ENCODE measurements at regions not wholly inside any gene's neighbourhood (a gene's known extent, or its start where the extent isn't known, plus 50 kb on each side); places are given as distances from the start of the nearest gene placed in this dataset.

DNA sequence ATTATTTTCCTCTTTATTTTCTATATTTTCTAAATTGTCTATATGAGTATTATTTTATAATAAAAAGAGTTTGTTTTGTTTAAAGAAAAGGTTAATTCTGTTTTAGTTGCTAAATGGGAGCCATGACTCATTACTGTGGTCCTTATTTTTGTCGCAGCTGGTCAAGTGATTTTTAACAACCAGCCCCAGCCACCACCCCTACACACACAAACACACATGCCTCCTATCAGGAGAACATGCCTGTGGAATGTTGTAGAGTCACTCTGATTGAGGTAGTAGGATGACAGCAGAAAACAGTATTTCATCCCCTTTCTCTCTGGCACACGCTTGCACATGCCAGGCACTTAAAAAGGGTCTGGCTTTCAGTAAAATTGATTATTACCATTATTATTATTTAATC is 68.6 kb upstream of the GDF10 start:
- no peak for DNase-seq (ENCODE audit: low read depth)

DNA sequence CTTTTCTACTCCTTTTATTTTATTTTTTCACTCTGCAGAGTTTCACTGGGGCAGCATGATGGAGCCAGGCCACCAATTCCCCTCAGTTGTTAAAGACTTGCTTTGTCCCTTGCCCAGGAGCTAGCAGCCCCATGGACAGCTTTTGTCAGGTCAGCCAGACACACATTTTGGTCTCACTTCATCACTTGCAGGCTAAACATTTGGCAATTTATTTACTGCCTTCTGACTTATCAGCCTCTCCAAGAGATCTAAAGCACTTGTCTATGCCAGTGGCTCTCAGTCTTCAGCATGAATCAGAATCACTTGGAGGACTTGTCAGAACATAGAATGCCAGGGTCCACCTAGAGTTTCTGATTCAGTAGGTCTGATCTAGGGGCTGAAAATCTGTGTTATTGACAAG is 66.4 kb upstream of the GDF10 start:
- no peak for DNase-seq (ENCODE audit: low read depth)

DNA sequence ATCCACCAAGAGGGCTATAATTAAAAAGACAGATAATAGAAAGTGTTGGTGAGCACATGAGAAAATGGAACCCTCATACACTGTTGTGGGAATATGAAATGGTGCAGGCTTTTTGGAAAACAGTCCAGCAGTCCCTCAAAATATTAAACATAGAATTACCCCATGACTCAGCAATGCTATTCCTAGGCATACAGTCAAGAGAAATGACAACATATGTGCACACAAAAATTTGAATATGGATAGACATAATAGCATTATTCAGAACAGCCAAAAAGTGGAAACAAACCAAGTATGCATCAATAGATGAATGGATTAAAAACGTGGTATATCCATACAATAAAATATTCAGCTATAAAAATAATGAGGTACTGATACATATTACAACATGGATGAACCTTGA is 64.5 kb upstream of the GDF10 start:
- no peak for DNase-seq (ENCODE audit: low read depth)

DNA sequence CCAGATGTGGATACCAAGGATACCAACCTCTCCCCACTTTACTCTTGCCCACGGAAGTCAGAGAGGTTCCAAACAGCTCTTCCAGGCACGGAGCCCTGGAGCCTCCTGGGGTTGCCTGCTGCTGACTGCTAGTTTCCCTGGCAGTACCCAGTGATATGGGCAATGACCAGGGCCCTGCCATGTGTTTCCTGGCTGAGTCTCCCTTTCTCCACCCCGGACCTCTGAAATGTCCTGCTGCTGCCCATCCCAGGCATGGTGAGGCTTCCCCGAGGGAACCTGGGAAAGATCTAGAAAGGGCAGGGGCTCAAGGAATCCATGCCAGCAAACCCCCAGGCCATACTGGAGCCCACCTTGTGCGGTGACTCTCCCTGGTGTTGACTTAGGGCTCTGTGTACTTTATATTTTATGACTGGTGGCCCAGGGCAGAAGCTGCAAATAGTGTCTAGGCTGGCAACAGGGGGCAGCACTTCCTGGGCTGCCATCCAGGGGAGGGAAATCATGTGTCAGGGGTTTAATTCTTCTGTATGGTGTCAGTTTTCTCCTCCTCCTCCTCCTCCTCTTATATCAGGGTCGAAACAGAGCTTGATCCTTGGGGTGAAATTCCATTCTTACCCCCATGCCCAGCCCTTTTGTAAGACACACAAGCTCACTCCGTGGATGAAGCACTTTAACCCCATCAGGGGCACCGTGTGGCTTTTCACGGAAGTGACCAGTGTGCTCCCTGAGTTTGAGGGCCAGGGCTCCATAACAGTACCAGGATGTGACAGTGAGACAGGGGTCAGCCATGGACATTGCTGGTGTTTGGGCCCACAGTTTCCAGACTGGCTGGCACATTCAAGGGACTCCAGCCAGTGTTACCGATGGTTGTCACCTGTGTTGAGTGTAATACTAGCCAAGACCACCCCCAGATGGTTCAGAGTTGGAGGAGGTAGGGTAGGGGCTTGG is 62.4 kb upstream of the GDF10 start:
- no peak for DNase-seq (ENCODE audit: low read depth)

DNA sequence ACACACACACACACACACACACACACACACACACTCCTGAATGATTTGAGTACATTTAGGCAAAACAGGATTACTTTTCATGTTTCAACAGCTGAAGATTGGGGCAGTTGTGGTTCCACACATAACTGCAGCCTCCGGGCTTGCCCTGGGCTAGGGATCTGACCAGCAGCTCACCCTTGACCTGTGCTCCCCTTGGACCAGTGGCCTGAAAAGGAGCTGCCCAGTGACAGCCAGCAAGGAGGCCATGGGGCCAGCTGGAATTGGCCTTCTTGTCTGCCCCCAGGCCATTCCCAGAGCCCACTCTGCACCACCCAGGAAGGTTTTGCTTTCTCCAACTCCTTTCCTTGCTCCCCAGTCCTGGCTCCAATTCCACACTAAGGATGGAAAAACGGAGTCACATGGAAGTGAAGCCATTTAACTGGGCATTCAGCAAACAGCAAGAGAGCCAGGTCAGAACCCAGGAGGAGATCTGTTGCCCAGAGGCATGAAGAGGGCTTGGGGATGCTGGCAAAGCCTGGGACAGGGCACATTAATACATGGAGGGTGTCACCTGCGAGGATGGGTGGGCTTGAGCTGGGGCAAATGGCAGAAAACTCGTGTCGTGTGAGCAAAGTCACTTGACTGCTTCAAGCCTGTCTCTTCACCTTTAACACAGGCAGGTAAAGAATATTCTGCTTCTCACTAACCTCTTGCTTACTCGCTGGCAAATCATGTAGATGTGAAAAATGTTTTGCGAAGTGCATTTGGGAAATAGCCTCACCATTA is 61.5 kb upstream of the GDF10 start:
- no peak for DNase-seq (ENCODE audit: low read depth)

DNA sequence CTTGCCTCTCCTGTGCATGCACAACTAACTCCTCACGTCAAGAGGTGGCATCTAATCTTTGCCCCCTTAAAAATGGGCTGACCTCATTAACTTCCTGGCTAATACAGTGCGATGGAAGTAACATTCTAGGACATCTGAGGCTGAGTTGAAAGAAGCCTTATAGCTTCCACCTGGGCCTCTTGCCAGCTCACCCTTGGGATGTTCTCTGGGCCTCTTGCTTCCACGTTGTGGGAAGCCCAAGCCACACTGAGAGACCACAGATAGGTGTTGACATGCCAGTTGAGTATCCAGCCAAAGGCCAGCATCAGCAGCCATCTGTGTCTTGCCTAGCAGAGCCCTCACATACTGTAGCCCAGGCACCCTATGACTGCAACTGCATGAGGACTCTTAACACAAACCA is 60.8 kb upstream of the GDF10 start:
- DNase-seq (ENCODE audit: low read depth) = no peak

DNA sequence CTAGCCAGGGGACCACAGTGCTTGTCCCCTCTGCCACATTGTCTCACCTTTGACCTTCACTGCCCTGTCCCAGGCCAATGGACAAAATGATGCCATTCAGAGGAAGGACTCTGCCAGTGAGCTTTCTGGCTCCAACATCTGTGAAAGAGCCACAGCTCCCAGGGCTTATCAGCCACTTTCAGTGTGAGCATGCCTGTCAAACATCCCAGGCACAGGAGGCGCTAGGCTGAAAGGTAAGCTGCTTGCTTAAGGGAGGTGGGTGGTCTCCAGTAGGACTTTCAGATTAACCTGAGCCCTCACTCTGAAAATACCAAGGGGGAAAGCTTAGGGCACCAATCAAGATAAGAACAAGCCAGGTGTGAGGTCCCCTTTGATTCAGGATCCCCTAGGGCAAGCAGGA is 59.8 kb upstream of the GDF10 start:
- no peak for DNase-seq (ENCODE audit: low read depth)

DNA sequence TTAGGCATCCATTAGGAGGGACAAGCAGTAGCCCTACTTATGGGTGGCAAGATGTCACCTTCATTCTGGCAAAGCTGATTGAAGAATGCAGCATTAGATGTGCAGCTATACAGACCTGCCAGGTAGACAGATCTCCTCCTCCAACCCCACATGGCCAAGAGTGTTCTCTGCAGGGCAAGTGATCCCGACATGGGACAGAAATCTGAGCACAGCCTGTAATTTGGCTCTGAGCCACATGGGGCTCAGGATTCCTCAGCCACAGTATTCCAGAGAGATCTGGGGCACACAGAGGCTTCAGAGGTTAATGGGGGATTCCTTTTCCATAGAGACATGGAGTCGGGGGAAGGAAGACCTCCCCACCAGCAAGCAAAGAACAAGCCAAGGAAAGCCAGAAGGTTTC is 58.7 kb upstream of the GDF10 start:
- no peak for DNase-seq (ENCODE audit: low read depth)

DNA sequence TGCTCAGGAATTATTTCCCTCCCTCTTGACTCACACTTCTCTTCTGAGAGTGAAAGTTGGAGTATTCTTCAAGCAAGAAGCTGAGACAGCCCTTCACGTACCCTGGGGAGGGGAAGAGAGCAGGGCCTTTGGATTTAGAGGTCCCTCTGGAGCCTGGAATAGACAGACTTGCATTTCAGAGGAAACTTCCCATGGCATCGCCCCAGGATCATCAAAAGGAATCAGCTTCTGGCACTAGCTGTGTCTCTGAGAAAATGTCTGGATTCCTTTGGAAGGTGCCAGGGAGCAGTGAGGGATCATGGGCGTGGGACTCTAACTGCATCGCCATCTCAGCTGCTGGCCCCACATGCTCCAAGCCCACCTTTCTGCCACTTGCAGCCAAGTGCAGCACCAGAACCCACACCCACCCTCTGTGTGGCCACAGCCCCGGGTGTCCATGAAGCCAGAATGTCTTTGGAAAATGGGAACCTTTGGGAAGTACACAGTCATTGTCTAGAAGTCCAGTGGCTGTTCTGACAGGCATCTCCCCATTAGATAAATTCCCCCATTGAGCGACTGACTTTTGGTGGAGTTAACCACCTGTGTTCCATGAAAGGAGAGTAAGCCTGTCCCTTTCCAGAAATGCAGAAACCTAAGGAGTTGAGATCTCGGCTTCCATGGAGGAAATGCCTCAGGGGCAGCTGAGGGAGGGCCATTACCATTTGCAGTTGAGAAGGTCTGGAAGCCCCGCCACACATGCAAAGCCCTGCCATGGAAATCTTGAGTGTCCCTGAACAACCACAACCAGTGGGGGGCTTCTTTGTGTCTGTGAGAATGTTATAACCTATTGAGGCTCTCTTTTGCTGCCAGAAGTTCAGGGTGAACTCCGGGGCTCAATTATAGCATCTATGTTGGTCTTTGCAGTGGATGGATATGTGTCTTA is 57.8 kb upstream of the GDF10 start:
- no peak for DNase-seq (ENCODE audit: low read depth)

DNA sequence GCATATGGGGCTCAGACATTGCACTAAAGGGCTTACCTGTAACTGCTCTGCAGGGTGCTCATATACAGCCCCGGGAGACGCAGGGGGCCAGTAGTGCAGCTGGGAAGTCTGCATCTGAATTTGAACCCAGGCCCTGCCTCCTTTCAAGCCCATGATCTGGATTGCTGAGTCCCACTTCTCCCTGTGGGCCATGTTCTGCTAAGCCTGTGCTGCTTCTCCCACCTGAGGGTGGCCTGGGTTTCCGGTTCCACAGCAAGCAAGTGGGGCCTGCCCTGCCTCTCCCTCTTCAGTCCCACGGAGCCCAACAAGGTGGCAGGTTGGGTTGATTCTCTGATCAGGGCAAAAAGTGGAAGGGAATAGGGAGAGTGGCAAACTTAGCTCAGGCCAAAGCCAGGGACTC is 56.6 kb upstream of the GDF10 start:
- DNase-seq (ENCODE audit: low read depth) = no peak

DNA sequence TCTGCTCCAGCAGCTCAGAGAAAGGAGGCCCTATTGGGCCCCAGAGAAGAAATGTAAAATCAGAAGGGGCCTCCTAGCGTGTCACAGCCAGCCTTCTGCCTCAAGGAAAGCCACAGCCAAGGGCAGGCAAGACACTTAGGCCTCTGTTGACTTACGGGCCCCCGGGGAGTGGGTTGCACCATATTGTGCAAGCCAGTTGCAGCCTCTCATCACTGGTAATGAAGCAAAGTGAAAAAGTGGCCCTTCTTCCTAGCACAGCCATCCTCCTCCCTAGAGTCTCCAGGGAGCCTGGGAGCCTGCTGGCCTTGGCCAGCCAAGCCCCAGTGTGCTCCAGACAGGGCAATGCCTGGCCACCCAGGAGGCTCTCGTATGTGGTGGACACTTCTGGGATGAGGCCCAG is 56.2 kb upstream of the GDF10 start:
- DNase-seq (ENCODE audit: low read depth) = no peak

DNA sequence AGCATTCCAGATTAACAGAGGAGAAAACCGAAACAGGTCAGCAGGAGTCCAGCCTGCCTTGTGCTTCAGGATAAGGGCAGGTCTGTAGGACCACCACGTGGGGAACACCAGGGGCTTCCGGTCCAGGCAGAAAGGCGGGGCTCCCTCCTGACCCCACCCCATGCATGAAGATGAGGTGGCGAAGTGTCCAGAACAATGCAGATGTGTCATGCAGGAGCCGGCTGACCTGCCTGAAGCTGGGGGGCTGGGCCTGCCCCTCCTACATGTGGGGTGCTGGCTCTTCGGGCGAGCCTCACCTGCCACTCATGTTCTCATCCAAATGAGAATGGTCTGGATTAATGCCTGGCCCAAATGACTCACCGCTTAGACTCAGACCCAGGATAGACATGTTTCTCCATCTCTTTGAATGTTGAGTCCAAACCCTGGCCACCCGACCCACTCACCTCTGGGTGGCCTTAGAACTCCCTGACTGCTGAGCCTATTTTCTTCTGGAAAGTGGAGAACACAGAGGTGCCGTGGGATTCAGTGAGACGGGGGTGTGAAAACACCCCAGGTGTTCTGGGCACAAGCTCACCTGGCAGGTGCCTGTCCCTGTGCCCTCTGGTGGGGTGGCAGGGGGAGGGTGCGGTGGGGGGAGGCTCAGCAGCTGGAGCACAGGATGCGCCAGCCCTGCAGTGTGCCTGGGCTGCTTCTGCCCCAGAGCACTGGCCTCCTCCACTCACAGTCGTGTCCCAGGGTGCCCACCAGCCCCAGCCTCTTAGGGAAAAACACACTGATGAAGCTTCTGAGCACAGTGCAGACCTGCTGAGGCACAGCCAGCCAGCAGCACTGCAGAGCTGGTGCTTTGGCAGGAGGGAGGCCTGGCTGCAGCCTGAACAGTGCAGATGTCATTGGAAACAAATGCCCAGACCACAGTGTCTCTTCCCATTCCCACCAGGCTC is 55.2 kb upstream of the GDF10 start:
- DNase-seq (ENCODE audit: low read depth) = no peak

DNA sequence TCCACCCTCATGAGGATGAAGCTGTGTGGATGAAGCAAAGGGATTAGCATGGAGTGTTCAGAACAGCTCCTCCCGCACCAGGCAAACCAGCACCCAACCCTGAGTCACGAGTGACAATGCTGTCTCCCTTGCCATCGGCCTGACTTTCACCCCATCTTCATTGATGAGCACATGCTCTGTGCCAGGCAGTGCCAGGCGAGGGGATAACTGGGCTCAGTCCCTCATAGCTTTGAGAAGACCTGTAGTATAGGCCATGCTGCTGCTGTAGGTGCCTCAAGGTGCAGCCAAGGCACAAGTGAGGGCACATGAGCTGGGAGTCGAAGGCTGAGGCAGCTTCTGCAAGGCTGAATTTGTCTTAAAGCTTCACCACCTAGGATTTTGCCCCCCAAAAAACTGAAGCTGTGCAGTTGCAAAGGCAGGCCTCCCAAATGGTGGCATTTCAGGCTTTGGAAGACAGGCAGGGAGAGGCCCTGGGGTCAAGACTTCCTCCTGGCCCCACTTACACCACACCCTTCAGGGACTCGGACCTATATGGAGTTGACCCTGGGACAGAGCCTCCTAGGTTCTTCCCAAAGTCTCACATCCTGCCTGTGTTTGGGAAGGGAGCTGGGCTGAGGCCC is 54.2 kb upstream of the GDF10 start:
- no peak for DNase-seq (ENCODE audit: low read depth)

DNA sequence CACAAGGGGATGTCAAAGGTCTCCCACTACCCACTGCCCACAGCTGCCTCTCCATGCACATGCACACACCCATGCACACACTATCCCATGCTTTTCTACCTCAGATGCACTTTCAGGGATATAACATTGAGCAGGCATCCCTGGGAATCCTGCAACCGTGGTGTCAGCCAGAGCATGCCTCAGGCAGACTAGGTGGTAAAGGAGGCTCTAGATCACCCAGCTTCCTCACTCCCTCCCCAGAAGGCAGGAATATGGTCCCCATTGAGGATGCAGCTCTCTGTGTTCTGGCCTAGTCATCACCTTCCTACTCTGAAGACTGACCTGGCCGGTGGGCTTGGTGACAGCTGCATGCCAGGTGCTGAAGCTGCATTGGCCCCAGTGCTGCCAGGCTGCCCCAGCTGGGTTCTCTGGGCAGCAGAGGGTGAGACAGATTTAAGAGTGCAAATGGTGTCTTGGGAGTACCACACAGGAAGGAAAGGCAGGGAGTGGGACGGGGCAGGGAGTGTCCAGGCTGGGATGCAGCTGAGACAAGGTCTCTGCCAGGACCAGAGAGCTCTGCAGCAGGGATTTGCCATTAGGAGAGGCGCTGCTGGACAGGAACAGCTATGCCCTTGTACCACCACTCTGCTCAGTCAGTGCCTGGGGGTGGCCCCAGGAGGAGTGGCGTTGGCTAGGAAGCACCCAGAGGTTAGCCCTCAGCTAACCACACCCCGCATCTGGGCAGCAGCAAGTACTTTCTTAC is 53.4 kb upstream of the GDF10 start:
- no peak for DNase-seq (ENCODE audit: low read depth)

DNA sequence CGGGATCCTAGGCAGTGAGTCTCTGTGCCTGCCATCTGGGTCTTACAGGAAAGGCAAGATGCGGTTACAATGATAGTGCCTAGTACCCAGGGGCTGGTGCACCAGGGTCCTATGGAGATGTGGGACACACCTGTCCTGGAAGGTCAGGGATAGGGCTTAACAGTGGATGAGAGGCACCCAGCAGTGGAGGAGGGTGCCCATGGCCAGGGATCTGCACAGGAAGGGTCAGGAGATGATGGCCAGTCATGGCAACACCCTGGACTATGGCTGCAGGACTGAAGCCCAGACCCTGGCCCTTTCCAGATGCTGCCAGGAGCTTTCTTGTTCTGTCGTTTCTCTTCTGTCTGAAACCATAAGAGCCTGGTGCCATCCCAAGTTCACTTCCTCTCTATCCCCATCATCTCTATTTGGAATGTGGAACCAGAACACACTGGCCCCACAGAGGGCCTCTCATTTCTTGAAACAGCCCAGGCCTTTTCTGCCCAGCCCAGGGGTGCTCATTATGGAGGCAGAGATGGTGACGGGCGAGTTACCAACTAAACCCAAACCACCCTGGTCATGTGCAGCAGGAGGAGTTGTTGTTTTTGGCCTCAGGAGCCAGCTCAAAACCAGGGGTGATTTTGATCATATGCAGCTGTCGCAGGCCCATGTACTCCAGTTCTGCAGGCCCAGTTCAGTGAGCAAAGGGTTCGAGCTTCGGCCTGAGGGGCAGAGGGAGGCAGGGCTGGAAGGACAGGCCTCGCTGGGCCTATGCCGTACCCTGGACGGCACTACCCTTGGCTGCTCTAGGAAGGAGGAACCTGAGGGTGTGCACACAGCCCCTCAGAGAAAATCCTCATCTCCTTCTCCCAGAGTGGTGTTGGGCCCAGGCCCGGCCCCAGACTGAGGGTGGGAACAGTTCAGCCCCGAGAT is 52.6 kb upstream of the GDF10 start:
- DNase-seq (ENCODE audit: low read depth) = no peak

DNA sequence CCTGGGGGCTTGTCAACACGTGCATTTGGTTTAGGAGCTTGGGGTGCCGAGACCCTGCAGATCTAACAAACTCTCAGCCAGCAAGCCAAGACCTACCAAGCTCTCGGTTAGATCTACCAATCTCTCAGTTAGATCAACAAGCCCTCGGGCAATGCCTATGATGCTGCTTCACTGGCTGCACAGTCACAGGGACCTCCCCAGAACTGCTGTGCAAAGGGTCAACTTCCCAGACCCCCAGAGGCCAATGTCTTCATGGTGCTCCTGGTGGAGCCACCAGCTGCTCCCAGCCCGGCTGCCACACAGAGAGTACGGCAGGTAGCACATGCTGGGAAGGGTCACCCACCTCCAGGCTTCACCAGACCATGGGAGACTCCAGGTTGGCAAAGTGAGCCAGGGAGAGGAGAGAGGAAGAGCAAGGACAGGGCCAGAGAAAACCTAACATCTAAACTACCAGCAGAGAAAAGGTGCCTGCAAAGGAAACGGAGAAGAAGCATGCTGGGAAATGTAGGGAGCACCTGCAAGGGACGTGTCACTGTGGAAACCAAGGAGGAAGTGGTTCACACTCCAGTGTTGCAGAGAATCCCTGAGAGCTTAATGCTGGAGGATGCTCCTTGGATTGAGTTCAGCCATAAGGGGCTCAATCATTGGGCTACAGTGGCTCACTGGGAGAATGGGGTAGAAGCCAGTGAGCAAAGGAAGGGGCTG is 51.5 kb upstream of the GDF10 start:
- DNase-seq (ENCODE audit: low read depth) = no peak

DNA sequence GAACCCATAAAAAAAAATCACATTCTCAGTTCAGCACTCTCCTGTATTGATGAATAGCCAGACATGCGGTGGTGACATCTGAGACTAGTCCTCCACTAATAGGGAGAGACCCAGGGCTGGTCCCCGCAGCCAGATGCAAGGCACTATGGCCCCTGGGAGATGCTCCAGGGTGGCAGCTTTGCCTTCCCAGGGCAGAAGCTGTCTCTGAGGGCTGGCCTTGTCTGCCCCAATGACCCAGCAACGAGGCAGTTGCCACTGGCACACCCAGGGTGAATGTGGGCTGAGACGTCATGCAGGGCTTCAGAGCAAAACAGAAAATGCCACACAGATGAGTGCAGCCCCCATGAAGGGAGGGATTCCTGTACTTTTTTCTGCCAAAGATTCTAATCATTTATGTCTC is 50.1 kb upstream of the GDF10 start:
- DNase-seq (ENCODE audit: low read depth) = no peak
